OCI-LY1 (cell line): ENCODE measurements at regions not wholly inside any gene's neighbourhood (a gene's known extent, or its start where the extent isn't known, plus 50 kb on each side); places are given as distances from the start of the nearest gene placed in this dataset.
"Not testable (repeated sequence)": the region's sequence is repeated elsewhere in the genome, so short reads cannot be mapped to it uniquely, and the experiment has no call there.

Source experiments
- H2AFZ ChIP-seq: fragments of 200-600 bp; sonication (generic), shearing (Covaris generic); 2 replicates; pipeline ENCODE4 v1.6.0; 2014; ENCODE audit warnings: antibody characterized with exemption, mild to moderate bottlenecking, low read length
- H3F3A ChIP-seq: fragments of 200-600 bp; sonication (generic), shearing (Covaris generic); 2 replicates; pipeline ENCODE4 v1.6.0; 2014; ENCODE audit warnings: mild to moderate bottlenecking, antibody characterized with exemption, low read length, moderate library complexity; ENCODE audit not compliant: insufficient read depth
- H3K27ac ChIP-seq: fragments of 200-600 bp; sonication (generic); 2 replicates; pipeline ENCODE4 v1.5.1; 2014; ENCODE audit warnings: low read length, mixed run types, mild to moderate bottlenecking, low read depth; ENCODE audit not compliant: poor library complexity, severe bottlenecking
- H3K27me3 ChIP-seq: fragments of 200-600 bp; sonication (generic); 2 replicates; pipeline ENCODE4 v1.6.0; 2014; ENCODE audit warnings: antibody characterized with exemption, mild to moderate bottlenecking, low read length, moderate library complexity; ENCODE audit not compliant: insufficient read depth
- H3K36me3 ChIP-seq: fragments of 200-600 bp; sonication (generic); 2 replicates; pipeline ENCODE4 v1.6.1; 2014; ENCODE audit warnings: mild to moderate bottlenecking, antibody characterized with exemption, low read length, moderate library complexity, mixed read lengths; ENCODE audit not compliant: insufficient read depth
- H3K4me1 ChIP-seq: fragments of 200-600 bp; sonication (generic); 2 replicates; pipeline ENCODE4 v1.5.1; 2014; ENCODE audit warnings: mild to moderate bottlenecking, low read length, moderate library complexity; ENCODE audit not compliant: insufficient read depth, severe bottlenecking
- H3K4me2 ChIP-seq: fragments of 200-600 bp; sonication (generic), shearing (Covaris generic); 2 replicates; pipeline ENCODE4 v1.6.1; 2014; ENCODE audit warnings: low read length
- H3K4me3 ChIP-seq: fragments of 200-600 bp; sonication (generic); 2 replicates; pipeline ENCODE4 v1.5.1; 2014; ENCODE audit warnings: low read length, low read depth, mild to moderate bottlenecking, mixed read lengths; ENCODE audit not compliant: poor library complexity, severe bottlenecking
- H3K79me2 ChIP-seq: fragments of 200-600 bp; shearing (Covaris generic); 2 replicates; pipeline ENCODE4 v1.6.1; 2016; ENCODE audit warnings: mixed run types, low read length, mixed read lengths; ENCODE audit not compliant: insufficient read depth
- H3K9ac ChIP-seq: fragments of 200-600 bp; sonication (generic), shearing (Covaris generic); 2 replicates; pipeline ENCODE4 v1.6.1; 2014; ENCODE audit warnings: mild to moderate bottlenecking, low read length, mixed read lengths
- H3K9me2 ChIP-seq: fragments of 200-600 bp; sonication (generic), shearing (Covaris generic); 2 replicates; pipeline ENCODE4 v1.6.1; 2014; ENCODE audit warnings: low read depth, mild to moderate bottlenecking, low read length, mixed read lengths
- H3K9me3 ChIP-seq: fragments of 200-600 bp; shearing (Covaris generic); 2 replicates; pipeline ENCODE4 v1.6.1; 2014; ENCODE audit warnings: low read length, mixed read lengths
- H4K20me1 ChIP-seq: fragments of 200-600 bp; sonication (generic), shearing (Covaris generic); 2 replicates; pipeline ENCODE4 v1.6.0; 2016; ENCODE audit warnings: mild to moderate bottlenecking, low read length; ENCODE audit not compliant: insufficient read depth
- CTCF ChIP-seq: fragments of 200-600 bp; sonication (generic), shearing (Covaris generic); IDR thresholded peaks from 2 replicates; pipeline ENCODE4 v1.5.1; 2017; ENCODE audit warnings: mild to moderate bottlenecking, antibody characterized with exemption, low read length, moderate library complexity, mixed read lengths
- EZH2 ChIP-seq: fragments of 200-600 bp; sonication (generic), shearing (Covaris generic); IDR thresholded peaks from 2 replicates; pipeline ENCODE4 v1.8.0; 2017; ENCODE audit warnings: borderline replicate concordance, mixed run types, mild to moderate bottlenecking, antibody characterized with exemption, low read length, moderate library complexity, mixed read lengths

DNA sequence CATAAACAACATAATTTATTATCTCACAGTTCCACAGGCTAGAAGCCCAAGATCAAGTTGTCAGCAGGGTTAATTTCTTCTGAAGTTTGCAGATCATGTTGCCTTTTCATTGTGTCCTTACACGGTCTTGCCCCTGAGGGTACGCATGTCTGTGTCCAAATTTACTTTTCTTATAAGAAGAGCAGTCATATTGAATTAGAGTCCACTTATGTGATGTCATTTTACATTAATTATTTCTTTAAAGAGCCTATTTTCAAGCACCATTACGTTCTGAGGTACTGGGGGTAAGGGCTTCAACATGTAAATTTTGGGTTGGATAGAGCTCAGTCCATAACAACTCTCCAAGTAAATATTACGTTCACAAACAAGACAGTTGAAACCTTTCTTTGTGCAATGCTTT is 236.6 kb upstream of the OR4E1 start:
- no peak overlapping the region for H3K4me3 ChIP-seq
- no peaks in the 10 kb centered on the region for H3K4me1 ChIP-seq
- no peak for TF ChIP-seq CTCF
- TF ChIP-seq EZH2, result no peak
- H2AFZ ChIP-seq, result no peak overlapping the region
- no peaks in the 10 kb centered on the region for H3F3A ChIP-seq
- no peaks in the 10 kb centered on the region for H3K9me3 ChIP-seq
- H3K27ac ChIP-seq, result no peak overlapping the region
- no peak overlapping the region for H3K4me2 ChIP-seq
- H3K79me2 ChIP-seq, result no peaks in the 10 kb centered on the region
- no peaks in the 10 kb centered on the region for H3K9me2 ChIP-seq
- H4K20me1 ChIP-seq, result no peaks in the 10 kb centered on the region
- no peak overlapping the region for H3K9ac ChIP-seq
- H3K36me3 ChIP-seq, result no peaks in the 10 kb centered on the region
- H3K27me3 ChIP-seq, result no peaks in the 10 kb centered on the region

GRCh38 chr14:21902561-21903181 is 229.1 kb upstream of the OR4E1 start:
- H3K4me3 ChIP-seq, result no peak overlapping the region
- H3K9ac ChIP-seq, result no peak overlapping the region
- no peaks in the 10 kb centered on the region for H4K20me1 ChIP-seq
- H3K27ac ChIP-seq, result no peak overlapping the region
- H3K4me1 ChIP-seq, result no peaks in the 10 kb centered on the region
- TF ChIP-seq EZH2, result no peak
- TF ChIP-seq CTCF, result peak; percentile 14; the same call in 1 of the 2 replicates
- no peak overlapping the region for H2AFZ ChIP-seq
- H3K9me2 ChIP-seq, result no peaks in the 10 kb centered on the region
- H3F3A ChIP-seq, result no peaks in the 10 kb centered on the region
- H3K36me3 ChIP-seq, result no peaks in the 10 kb centered on the region
- H3K79me2 ChIP-seq, result no peaks in the 10 kb centered on the region
- no peaks in the 10 kb centered on the region for H3K9me3 ChIP-seq
- no peaks in the 10 kb centered on the region for H3K27me3 ChIP-seq
- no peak overlapping the region for H3K4me2 ChIP-seq

DNA sequence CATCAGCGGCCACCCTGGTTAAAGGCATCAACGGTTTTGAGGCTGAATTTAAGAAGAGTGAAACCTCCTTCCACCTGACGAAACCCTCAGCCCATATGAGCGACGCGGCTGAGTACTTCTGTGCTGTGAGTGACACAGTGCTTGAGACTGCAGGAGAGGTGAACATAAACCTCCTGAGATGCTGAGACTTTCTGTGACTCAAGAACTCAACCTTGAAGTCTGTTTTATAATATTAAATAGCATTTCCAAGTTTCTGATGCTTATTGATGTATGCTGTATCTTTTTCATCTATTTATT is 221.2 kb upstream of the OR4E1 start:
- H3K9ac ChIP-seq, H3K9me3 ChIP-seq, H3K4me2 ChIP-seq, H3K27ac ChIP-seq, H3K36me3 ChIP-seq, H4K20me1 ChIP-seq, H3K4me1 ChIP-seq, H3K4me3 ChIP-seq, H3K27me3 ChIP-seq, H3F3A ChIP-seq, H3K9me2 ChIP-seq, H2AFZ ChIP-seq, H3K79me2 ChIP-seq: not testable (repeated sequence)

GRCh38 chr14:21894003-21894897 is 220.6 kb upstream of the OR4E1 start:
- Histone ChIP-seq H4K20me1 (no peaks in the 10 kb centered on the region), H3K4me3 (no peak overlapping the region), H3K4me1 (no peaks in the 10 kb centered on the region), H3K79me2 (no peaks in the 10 kb centered on the region), H3K4me2 (no peak overlapping the region), H3K27ac (no peak overlapping the region), H3K27me3 (no peaks in the 10 kb centered on the region), H3K9me3 (no peaks in the 10 kb centered on the region), H2AFZ (no peak overlapping the region), H3F3A (no peaks in the 10 kb centered on the region), H3K9me2 (no peaks in the 10 kb centered on the region), H3K9ac (no peak overlapping the region), H3K36me3 (no peaks in the 10 kb centered on the region)
- TF ChIP-seq EZH2 (no peak), CTCF (peak; percentile 64)
